GM11168 (cell line): ENCODE measurements at regions not wholly inside any gene's neighbourhood (a gene's known extent, or its start where the extent isn't known, plus 50 kb on each side); places are given as distances from the start of the nearest gene placed in this dataset.

ENCODE experiments used
- in situ Hi-C: fragments of 300-500 bp; cut with MboI; formaldehyde crosslinking; loops from one replicate; pipeline ENCODE4 v1.12.0; 2022; ENCODE audit warnings: low sequenced_read_pairs; ENCODE audit not compliant: unreplicated experiment

GRCh38 chr18:30929718-30930117 is 112.8 kb downstream of the DSC3 start:
- in situ Hi-C loops = no loop called here

DNA sequence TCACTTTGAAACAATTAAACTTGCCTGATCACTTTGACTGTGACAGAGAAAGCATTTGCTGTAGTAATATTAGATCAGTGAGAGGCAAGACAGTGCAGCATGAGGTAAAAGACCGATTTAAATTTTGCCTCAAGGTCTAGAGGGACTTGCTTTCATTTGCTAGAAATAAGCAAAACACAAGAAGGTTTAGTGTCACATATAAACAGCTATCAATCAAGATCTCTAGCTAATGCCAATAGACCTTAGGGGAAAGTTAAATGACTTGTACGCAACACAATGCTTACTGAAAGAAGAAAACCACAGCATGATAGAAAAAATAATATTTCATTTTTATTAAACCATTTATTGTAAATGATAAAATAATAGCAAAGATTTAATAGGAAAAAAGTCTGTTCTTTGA is 113.5 kb downstream of the DSC3 start:
- in situ Hi-C loops = no loop called here

DNA sequence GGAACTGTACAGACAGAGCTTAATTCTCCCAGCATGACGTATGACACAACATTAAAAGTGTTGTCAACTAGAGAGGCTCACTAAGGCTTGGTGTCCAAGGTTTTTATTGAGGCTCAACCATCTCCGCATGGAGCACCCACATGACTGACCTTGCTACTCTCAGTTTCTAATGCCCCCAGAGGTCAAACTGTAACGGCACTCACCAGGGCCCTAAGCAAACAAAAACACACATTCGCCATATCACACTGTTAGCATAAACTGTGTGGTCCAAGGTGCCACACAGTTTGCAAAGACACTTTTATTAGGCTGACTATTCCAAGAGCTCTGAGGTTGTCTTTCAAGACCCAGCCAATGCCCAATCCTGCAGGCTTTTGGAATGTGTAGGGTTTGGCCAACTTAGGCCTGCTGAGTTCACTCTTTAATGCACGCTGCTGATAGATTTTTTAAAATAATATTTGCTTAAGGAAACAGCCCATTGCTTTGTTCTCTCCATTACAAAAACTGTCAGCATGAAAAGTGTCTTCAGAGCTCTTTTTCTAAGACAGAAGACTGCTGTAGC is 114.9 kb downstream of the DSC3 start:
- in situ Hi-C loops = no loop called here

GRCh38 chr18:30927042-30927441 is 115.5 kb downstream of the DSC3 start:
- in situ Hi-C loops = no loop called here

DNA sequence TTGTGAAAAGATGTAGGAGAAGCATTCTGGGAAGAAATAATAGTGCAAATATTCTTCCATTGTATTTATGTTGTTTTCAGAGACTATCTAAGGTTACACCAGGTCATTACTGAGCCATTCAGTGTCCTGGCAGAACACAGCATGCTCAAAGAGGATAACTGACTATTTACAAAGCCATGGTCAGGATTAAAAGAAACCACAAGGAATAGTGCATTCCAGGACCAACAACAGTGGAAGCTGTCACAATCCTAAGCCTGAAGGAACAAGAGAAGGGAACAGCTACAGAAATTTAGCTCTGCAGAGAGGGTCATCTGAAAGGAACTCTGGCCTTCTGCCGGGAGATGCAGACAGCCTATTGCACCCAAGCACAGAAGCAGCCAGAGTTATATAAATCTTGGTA is 116.7 kb downstream of the DSC3 start:
- in situ Hi-C loops = no loop called here

DNA sequence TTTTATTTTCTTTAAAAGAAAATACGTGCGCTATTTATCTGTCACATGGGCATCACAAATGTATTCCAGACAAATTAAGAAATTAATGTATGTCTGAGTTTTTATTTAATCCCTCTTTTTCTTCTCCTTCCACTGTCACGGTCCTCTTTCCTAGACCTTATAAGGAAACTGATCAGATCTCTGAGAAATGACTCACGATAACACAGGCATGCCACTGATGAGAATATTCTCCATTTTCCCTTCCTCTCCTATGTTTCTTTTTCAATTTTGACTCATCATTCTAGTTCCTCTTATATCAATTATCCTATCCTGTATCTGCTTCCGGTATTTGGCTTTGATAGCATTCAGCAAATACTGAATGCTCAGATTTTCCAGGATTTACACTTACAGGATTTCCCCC is 121.8 kb downstream of the DSC3 start:
- in situ Hi-C loops = no loop called here

DNA sequence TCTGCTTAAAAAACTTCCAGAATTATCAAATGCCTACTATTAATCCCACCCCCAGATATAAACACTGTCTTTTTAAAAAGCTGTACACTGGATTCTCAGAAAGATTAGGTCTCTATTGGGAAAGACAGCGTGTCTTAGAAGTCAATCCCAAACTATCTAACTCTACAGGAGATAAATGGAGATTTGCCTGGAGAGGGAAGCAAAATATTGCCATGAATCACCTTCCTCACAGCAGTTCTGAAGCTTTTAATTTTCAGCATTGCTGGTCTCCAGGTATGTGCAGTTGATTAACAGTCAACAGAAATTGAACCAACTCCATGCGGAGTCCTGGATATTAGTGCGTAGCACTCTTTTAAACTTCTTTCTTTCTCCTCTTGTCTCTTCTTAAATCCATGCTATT is 122.2 kb downstream of the DSC3 start:
- in situ Hi-C loops = no loop called here

- in situ Hi-C loops = no loop called here
These were observed 124.9 kb downstream of the DSC3 start for GRCh38 chr18:30917651-30918050.

- in situ Hi-C loops = no loop called here
These were observed 127.1 kb downstream of the DSC3 start for GRCh38 chr18:30915336-30915988.

DNA sequence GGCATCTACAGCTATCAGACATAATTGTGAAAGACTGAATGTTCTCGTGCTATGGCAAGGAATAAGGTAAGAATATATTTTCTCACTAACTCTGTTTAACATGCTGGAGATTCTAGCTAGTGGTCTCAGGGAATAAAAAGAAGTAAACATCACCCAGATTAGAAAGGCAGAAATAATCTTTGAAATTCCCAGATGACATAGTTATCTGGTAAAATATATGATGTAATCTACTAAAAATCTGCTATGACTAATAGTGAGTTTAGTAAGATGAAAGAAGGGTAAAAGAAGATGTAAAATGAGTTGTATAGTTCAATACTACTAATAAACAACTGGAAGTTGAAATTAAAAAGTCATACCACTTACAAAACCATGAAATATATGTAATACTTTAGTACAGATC is 134.2 kb downstream of the DSC3 start:
- in situ Hi-C loops = no loop called here

- in situ Hi-C loops = no loop called here
These were observed 139.0 kb downstream of the DSC3 start for GRCh38 chr18:30903566-30903965.

GRCh38 chr18:30889519-30890301 is 152.8 kb downstream of the DSC3 start:
- in situ Hi-C loops = no loop called here

- in situ Hi-C loops = no loop called here
These were observed 154.2 kb downstream of the DSC3 start for GRCh38 chr18:30888344-30888743.

GRCh38 chr18:30886998-30887397 is 155.5 kb downstream of the DSC3 start:
- in situ Hi-C loops = no loop called here

DNA sequence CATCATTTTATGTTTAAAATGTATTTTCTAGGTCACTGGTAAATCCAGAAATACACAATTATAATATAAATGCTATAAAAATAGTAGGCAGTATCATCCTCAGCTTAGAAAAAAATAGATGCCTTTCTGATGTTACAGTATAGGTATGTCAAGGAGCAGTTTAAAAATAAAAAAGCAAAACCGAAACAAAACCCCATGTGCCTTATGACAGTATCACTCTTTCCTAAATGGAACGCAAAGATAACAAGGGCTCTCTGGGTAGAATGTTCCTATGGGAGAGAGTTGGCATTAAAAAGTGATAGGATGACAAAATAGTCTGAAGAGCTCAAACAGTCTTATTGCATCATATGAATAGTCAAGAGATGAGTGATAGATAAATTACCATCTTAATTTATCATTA is 172.1 kb downstream of the DSC3 start:
- in situ Hi-C loops = no loop called here

DNA sequence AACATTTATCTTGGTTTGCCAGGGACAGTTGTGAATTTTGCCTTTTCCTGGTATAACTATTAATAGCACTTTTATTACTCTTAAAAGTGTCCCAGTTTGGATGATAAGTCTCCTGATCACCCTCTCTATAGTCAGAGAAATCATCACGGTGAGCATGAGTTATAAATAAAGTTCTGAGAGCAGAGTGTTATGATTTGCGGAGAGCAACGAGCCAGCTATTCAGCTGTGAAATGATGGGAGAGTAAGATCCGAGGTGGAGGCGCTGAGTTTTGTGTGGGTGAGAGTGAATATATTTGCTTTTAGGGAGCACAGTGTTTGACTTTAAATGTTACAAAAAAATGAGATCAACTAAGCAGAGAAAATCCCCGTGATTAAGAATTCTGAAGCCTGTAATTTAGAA is 179.6 kb downstream of the DSC3 start:
- in situ Hi-C loops = no loop called here

DNA sequence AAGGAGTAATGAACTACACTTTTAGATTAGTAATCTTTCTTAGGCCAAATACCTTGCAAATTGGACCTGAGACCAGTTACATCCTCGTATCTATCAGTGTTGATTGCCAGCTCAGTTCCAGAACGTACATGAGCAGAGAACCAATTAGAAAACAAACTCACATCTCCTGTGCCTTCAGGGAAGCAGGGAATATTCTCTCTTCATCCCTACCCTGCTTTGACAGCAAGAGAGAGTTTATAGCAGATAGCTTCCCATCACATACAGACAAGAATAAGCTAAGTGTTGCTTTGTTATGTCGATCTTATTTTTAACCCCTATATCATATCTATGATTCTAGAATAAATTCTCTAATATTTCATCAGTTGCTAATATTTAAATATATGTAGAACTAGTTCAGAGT is 181.8 kb downstream of the DSC3 start:
- in situ Hi-C loops = no loop called here

- in situ Hi-C loops = no loop called here
These were observed 183.5 kb downstream of the DSC3 start for GRCh38 chr18:30859036-30859435.

GRCh38 chr18:30858560-30858959 is 184.0 kb downstream of the DSC3 start:
- in situ Hi-C loops = no loop called here

DNA sequence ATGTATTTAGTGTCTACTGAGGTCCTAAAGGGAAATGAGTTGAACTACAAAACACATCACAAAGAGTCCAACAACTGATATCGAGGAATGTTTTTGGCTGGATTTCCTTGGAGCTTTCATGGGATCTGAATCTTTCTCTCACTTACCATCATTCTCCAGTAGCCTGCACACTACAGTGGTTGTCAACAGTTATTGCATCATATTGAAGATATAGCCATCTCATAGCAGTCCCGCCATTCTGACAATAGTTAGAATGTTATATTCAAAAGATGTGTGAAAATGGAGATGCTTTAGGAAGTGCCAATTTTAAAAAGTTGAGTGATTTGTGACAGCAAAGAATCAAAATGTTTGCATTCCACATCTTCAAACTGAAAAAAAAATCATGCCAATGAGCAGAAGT is 186.8 kb downstream of the DSC3 start:
- in situ Hi-C loops = no loop called here

GRCh38 chr18:30852980-30853379 is 189.6 kb downstream of the DSC3 start:
- in situ Hi-C loops = no loop called here

GRCh38 chr18:30852541-30852940 is 190.0 kb downstream of the DSC3 start:
- in situ Hi-C loops = no loop called here
